ENCODE measurements at regions not wholly inside any gene's neighbourhood (a gene's known extent, or its start where the extent isn't known, plus 50 kb on each side); places are given as distances from the start of the nearest gene placed in this dataset.

DNA sequence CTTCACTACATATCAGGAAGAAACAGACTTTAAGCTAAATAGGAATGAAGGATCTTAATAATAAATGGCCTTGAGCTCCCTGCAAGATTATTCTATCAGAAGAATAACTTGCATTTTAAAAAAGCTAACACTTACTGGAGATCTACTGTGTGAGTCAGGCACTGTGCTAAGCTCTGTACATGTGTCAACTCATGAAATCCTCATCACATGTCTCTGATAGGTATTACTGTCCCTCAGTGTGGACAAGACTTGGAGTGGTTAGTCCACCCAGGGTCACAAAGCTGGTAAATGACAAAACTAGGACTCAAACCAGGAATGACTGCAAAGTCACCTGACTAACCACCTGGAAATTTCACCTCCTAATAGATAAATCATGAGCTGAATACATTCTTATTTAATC is 57.1 kb upstream of the KCTD7 start:
- TF ChIP-seq, protein P1, sequence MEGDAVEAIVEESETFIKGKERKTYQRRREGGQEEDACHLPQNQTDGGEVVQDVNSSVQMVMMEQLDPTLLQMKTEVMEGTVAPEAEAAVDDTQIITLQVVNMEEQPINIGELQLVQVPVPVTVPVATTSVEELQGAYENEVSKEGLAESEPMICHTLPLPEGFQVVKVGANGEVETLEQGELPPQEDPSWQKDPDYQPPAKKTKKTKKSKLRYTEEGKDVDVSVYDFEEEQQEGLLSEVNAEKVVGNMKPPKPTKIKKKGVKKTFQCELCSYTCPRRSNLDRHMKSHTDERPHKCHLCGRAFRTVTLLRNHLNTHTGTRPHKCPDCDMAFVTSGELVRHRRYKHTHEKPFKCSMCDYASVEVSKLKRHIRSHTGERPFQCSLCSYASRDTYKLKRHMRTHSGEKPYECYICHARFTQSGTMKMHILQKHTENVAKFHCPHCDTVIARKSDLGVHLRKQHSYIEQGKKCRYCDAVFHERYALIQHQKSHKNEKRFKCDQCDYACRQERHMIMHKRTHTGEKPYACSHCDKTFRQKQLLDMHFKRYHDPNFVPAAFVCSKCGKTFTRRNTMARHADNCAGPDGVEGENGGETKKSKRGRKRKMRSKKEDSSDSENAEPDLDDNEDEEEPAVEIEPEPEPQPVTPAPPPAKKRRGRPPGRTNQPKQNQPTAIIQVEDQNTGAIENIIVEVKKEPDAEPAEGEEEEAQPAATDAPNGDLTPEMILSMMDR (conservative IDR thresholded peaks at IDR 0.05; ENCODE audit: low read length), result no peak
- no peak for TF ChIP-seq EZH2phosphoT487 (IDR thresholded peaks at IDR 0.05; ENCODE audit: borderline replicate concordance)

Data from Loucy (cell line).